ENCODE measurements at regions not wholly inside any gene's neighbourhood (a gene's known extent, or its start where the extent isn't known, plus 50 kb on each side); places are given as distances from the start of the nearest gene placed in this dataset.
A peak's percentile ranks its signal among the peaks of the same experiment; 100 is the strongest.

GRCh38 chr3:102593812-102594602 lies 159.2 kb downstream of the ZPLD1 start:
- H3K27me3 ChIP-seq (ENCODE audit: control insufficient read depth, insufficient read depth, low read length), result no peaks in the 10 kb centered on the region
- 80% methylated on average over 1 of the region's 2 CpGs for WGBS (ENCODE audit: insufficient coverage)
- H3K9me3 ChIP-seq (ENCODE audit: control insufficient read depth, insufficient read depth, low read length), result peaks cover 2% of the 10 kb centered on the region
- DNase-seq (ENCODE audit: low read depth in 4 of 6, low spot score in 6 of 6), result peak in 1 of 6 donors; percentile 5
- no peak overlapping the region for H3K4me3 ChIP-seq (ENCODE audit: low read depth, low read length)
- H3K27ac ChIP-seq (ENCODE audit: low read depth, low read length), result no peak overlapping the region
- no peaks in the 10 kb centered on the region for H3K36me3 ChIP-seq (ENCODE audit: control insufficient read depth, insufficient read depth, low read length)
- no peaks in the 10 kb centered on the region for H3K4me1 ChIP-seq (ENCODE audit: control insufficient read depth, insufficient read depth, low read length)

DNA sequence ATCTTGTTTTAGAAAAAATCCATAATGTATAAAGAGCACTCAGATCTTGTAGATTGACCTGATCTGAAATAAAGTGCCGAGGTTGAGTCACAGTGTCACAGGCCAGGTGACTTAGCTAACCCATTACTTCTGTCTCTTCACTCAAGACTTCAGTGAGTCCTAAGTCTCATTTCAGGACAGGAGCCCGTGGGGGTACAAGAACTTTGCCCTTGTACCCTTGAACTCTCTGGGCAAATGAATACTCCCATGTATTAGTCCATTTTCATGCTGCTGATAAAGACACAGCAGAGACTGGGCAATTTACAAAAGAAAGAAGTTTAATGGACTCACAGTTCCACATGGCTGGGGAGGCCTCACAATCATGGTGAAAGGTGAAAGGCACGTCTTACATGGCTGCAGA lies 160.2 kb downstream of the ZPLD1 start:
- Histone ChIP-seq H3K9me3 (ENCODE audit: control insufficient read depth, insufficient read depth, low read length) (peaks cover 2% of the 10 kb centered on the region), H3K36me3 (ENCODE audit: control insufficient read depth, insufficient read depth, low read length) (no peaks in the 10 kb centered on the region), H3K27ac (ENCODE audit: low read depth, low read length) (no peak overlapping the region), H3K4me3 (ENCODE audit: low read depth, low read length) (no peak overlapping the region), H3K27me3 (ENCODE audit: control insufficient read depth, insufficient read depth, low read length) (no peaks in the 10 kb centered on the region), H3K4me1 (ENCODE audit: control insufficient read depth, insufficient read depth, low read length) (no peaks in the 10 kb centered on the region)
- DNase-seq (ENCODE audit: low read depth in 4 of 6, low spot score in 6 of 6), result no peak
- 95% methylated on average over 2 of the region's 3 CpGs for WGBS (ENCODE audit: insufficient coverage)

DNA sequence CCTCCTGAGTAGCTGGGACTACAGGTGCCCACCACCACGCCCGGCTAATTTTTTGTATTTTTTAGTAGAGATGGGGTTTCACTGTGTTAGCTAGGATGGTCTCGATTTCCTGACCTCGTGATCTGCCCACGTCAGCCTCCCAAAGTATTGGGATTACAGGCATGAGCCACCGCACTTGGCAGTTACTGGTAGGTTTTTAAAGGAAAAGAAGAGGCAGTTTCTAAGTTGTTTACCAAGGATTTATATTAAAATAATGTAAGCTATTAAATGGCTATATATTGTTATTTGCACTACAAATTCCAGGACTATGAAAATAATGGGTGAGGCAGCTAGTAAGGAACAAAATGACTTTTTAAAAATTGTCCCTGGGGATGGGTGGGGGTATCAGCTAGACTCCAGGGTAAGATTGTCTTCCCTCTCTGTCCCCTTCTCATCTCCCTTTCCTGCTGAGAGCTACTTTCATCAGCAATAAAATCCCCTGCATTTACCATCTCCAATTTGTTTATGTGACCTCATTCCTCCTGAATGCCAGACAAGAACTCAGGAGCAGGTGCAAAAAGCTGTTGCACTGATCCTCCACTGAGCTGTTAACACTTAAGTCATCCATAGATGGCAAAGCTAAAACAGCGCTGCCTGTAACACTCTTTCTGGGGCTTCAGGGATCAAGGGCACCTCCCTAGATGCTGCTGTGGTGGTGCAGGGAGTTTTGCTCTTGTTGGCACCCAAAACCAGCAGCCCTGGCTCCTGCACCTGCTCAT lies 165.2 kb downstream of the ZPLD1 start:
- H3K36me3 ChIP-seq (ENCODE audit: control insufficient read depth, insufficient read depth, low read length), result no peaks in the 10 kb centered on the region
- DNase-seq (ENCODE audit: low read depth in 4 of 6, low spot score in 6 of 6), result no peak
- 100% methylated on average over 1 of the region's 7 CpGs for WGBS (ENCODE audit: insufficient coverage)
- no peak overlapping the region for H3K27ac ChIP-seq (ENCODE audit: low read depth, low read length)
- H3K4me3 ChIP-seq (ENCODE audit: low read depth, low read length), result no peak overlapping the region
- no peaks in the 10 kb centered on the region for H3K27me3 ChIP-seq (ENCODE audit: control insufficient read depth, insufficient read depth, low read length)
- H3K4me1 ChIP-seq (ENCODE audit: control insufficient read depth, insufficient read depth, low read length), result no peaks in the 10 kb centered on the region
- no peaks in the 10 kb centered on the region for H3K9me3 ChIP-seq (ENCODE audit: control insufficient read depth, insufficient read depth, low read length)

GRCh38 chr3:102605153-102605552 lies 170.3 kb downstream of the ZPLD1 start:
- no peaks in the 10 kb centered on the region for H3K9me3 ChIP-seq (ENCODE audit: control insufficient read depth, insufficient read depth, low read length)
- no peak for DNase-seq (ENCODE audit: low read depth in 4 of 6, low spot score in 6 of 6)
- H3K36me3 ChIP-seq (ENCODE audit: control insufficient read depth, insufficient read depth, low read length), result no peaks in the 10 kb centered on the region
- H3K27me3 ChIP-seq (ENCODE audit: control insufficient read depth, insufficient read depth, low read length), result no peaks in the 10 kb centered on the region
- no peak overlapping the region for H3K27ac ChIP-seq (ENCODE audit: low read depth, low read length)
- WGBS (ENCODE audit: insufficient coverage), result no CpG with 5 or more reads among the region's 1 CpG
- H3K4me1 ChIP-seq (ENCODE audit: control insufficient read depth, insufficient read depth, low read length), result no peaks in the 10 kb centered on the region
- H3K4me3 ChIP-seq (ENCODE audit: low read depth, low read length), result no peak overlapping the region

- no peak for DNase-seq (ENCODE audit: low read depth in 4 of 6, low spot score in 6 of 6)
- Histone ChIP-seq H3K36me3 (ENCODE audit: control insufficient read depth, insufficient read depth, low read length) (no peaks in the 10 kb centered on the region), H3K4me1 (ENCODE audit: control insufficient read depth, insufficient read depth, low read length) (no peaks in the 10 kb centered on the region), H3K4me3 (ENCODE audit: low read depth, low read length) (no peak overlapping the region), H3K27ac (ENCODE audit: low read depth, low read length) (no peak overlapping the region), H3K9me3 (ENCODE audit: control insufficient read depth, insufficient read depth, low read length) (peaks cover 1% of the 10 kb centered on the region), H3K27me3 (ENCODE audit: control insufficient read depth, insufficient read depth, low read length) (no peaks in the 10 kb centered on the region)
- WGBS (ENCODE audit: insufficient coverage), result no CpG with 5 or more reads among the region's 2 CpGs
Observed at GRCh38 chr3:102608875-102609274, 174.1 kb downstream of the ZPLD1 start.

GRCh38 chr3:102614021-102614569 lies 179.3 kb downstream of the ZPLD1 start:
- Histone ChIP-seq H3K36me3 (ENCODE audit: control insufficient read depth, insufficient read depth, low read length) (no peaks in the 10 kb centered on the region), H3K27me3 (ENCODE audit: control insufficient read depth, insufficient read depth, low read length) (no peaks in the 10 kb centered on the region), H3K9me3 (ENCODE audit: control insufficient read depth, insufficient read depth, low read length) (peaks cover 1% of the 10 kb centered on the region), H3K4me3 (ENCODE audit: low read depth, low read length) (no peak overlapping the region), H3K27ac (ENCODE audit: low read depth, low read length) (no peak overlapping the region), H3K4me1 (ENCODE audit: control insufficient read depth, insufficient read depth, low read length) (no peaks in the 10 kb centered on the region)
- DNase-seq (ENCODE audit: low read depth in 4 of 6, low spot score in 6 of 6), result peak in 1 of 6 donors; percentile 51
- no CpG with 5 or more reads among the region's 2 CpGs for WGBS (ENCODE audit: insufficient coverage)

GRCh38 chr3:102614585-102614984 lies 179.8 kb downstream of the ZPLD1 start:
- Histone ChIP-seq H3K4me3 (ENCODE audit: low read depth, low read length) (no peak overlapping the region), H3K36me3 (ENCODE audit: control insufficient read depth, insufficient read depth, low read length) (no peaks in the 10 kb centered on the region), H3K9me3 (ENCODE audit: control insufficient read depth, insufficient read depth, low read length) (peaks cover 1% of the 10 kb centered on the region), H3K4me1 (ENCODE audit: control insufficient read depth, insufficient read depth, low read length) (no peaks in the 10 kb centered on the region), H3K27ac (ENCODE audit: low read depth, low read length) (no peak overlapping the region), H3K27me3 (ENCODE audit: control insufficient read depth, insufficient read depth, low read length) (no peaks in the 10 kb centered on the region)
- peak in 2 of 6 donors; percentile 64 to 78 for DNase-seq (ENCODE audit: low read depth in 4 of 6, low spot score in 6 of 6)
- WGBS (ENCODE audit: insufficient coverage), result no CpG with 5 or more reads among the region's 2 CpGs

GRCh38 chr3:102617381-102617780 lies 182.6 kb downstream of the ZPLD1 start:
- DNase-seq (ENCODE audit: low read depth in 4 of 6, low spot score in 6 of 6), result peak in 1 of 6 donors; percentile 63
- no peaks in the 10 kb centered on the region for H3K36me3 ChIP-seq (ENCODE audit: control insufficient read depth, insufficient read depth, low read length)
- no peaks in the 10 kb centered on the region for H3K27me3 ChIP-seq (ENCODE audit: control insufficient read depth, insufficient read depth, low read length)
- no peaks in the 10 kb centered on the region for H3K9me3 ChIP-seq (ENCODE audit: control insufficient read depth, insufficient read depth, low read length)
- no peak overlapping the region for H3K4me3 ChIP-seq (ENCODE audit: low read depth, low read length)
- no peak overlapping the region for H3K27ac ChIP-seq (ENCODE audit: low read depth, low read length)
- WGBS (ENCODE audit: insufficient coverage), result 100% methylated on average over 1 of the region's 4 CpGs
- no peaks in the 10 kb centered on the region for H3K4me1 ChIP-seq (ENCODE audit: control insufficient read depth, insufficient read depth, low read length)

DNA sequence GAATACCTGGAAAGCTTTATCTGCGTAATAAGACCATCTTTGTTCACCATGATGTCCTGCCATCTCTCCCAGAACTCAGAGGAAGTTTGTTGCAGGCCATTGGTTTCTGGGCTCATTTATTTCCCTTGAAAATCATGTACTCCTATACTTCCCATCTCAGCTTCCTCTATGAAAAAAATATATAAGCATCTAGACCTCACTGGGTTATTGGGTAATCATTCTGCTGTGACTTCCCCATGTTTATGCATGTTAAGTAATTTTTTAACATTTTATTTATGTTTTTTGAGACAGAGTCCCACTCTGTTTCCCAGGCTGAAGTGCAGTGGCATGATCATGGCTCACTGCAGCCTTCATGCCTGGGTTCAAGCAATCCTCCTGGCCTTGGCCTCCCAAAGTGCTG lies 184.5 kb downstream of the ZPLD1 start:
- Histone ChIP-seq H3K4me3 (ENCODE audit: low read depth, low read length) (no peak overlapping the region), H3K27ac (ENCODE audit: low read depth, low read length) (no peak overlapping the region), H3K9me3 (ENCODE audit: control insufficient read depth, insufficient read depth, low read length) (no peaks in the 10 kb centered on the region), H3K27me3 (ENCODE audit: control insufficient read depth, insufficient read depth, low read length) (no peaks in the 10 kb centered on the region), H3K36me3 (ENCODE audit: control insufficient read depth, insufficient read depth, low read length) (no peaks in the 10 kb centered on the region), H3K4me1 (ENCODE audit: control insufficient read depth, insufficient read depth, low read length) (no peaks in the 10 kb centered on the region)
- 100% methylated on average over 1 of the region's 1 CpG for WGBS (ENCODE audit: insufficient coverage)
- DNase-seq (ENCODE audit: low read depth in 4 of 6, low spot score in 6 of 6), result no peak
